ENCODE measurements at regions not wholly inside any gene's neighbourhood (a gene's known extent, or its start where the extent isn't known, plus 50 kb on each side); places are given as distances from the start of the nearest gene placed in this dataset.
A peak's percentile ranks its signal among the peaks of the same experiment; 100 is the strongest.

DNA sequence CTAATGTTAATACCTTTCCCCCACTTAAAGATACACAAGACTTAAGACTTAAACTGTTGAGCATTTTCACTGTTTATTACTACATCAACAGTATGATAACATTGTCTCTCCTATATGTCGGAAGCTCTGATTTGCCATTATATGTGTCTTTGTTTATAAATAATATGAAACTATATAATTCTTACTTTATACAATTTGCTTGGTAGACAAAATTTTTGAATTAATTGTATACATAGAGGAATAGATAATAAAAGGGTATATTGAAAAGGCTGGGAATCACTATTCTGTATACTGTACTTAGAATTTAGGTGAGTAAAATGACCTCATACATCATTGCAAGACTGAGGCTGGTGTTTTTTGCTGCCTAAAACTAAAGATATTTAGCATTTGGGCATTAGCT lies 82.1 kb upstream of the HDAC9 start:
- no peak for DNase-seq (ENCODE audit: low read depth)

GRCh38 chr7:18414885-18415284 lies 80.7 kb upstream of the HDAC9 start:
- DNase-seq (ENCODE audit: low read depth), result no peak

DNA sequence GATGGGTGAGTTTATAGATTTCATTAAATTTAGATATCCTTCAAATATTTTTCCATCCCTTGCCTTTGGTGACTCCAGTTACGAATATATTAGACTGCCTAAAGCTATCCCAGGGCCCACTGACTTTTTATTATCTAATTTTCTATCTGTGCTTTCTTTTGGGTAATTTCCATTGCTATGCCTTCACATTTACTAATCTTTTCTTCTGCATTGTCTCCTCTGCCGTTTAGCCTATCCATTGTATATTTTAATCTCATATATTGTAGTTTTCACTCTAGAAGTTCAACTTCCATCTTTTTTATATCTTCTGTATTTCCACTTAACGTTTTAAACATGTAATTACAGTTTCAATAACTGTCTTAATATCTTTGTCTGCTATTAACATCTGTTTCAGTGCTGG lies 78.6 kb upstream of the HDAC9 start:
- no peak for DNase-seq (ENCODE audit: low read depth)

- DNase-seq (ENCODE audit: low read depth), result no peak
Measured at GRCh38 chr7:18419456-18419855, 76.1 kb upstream of the HDAC9 start.

- DNase-seq (ENCODE audit: low read depth), result no peak
Measured at GRCh38 chr7:18420108-18420507, 75.4 kb upstream of the HDAC9 start.

DNA sequence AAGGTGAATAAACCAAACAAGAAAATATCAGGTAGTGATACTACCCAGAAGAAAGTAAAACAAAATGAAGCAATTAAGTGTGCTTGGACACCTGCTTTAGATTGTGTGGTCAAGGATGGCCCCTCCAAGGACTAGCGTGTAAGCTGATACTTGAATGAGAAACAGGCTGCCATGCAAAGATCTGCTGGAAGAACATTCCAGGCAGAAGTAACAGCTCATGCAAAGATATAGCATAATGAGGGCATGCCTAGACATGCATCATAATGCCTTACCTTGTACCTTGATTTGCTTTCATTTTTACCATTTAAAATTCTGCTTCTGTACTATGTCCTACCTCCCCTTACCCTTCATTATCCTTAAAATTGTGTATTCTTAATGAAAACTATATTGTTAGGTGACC lies 74.8 kb upstream of the HDAC9 start:
- DNase-seq (ENCODE audit: low read depth), result no peak

DNA sequence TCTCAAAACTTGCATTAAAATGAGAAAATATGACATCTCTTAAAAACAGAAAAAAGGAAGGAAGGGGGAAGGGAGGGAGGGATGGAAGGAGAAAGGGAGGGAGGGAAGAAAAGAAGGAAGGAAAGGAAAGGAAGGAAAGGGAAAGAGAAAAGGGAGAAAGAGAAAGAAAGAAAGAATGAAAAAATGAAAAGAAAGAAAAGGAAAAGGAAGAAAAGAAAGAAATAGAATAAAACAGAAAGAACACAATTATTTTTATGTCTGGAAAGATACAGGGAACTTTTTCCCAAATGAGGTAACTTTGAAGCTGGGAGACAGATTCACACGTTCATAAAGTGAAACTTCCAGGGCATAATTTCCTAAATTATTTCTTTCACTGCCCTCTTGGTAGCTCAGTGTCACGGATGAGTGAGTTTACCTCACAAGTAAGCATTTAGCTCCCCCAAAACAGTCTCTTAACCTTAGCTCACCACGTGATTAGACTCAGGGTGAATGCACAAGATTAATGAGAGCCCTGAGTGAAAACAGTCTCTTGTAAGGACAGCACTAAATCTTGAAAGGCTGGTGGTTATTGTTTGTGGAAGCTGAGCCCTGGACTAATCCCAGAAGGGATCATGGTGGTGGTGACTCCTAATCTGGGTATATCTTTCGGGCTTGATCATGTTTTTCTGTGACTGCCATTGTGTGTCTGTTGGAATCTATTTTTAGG lies 74.1 kb upstream of the HDAC9 start:
- DNase-seq (ENCODE audit: low read depth), result no peak

DNA sequence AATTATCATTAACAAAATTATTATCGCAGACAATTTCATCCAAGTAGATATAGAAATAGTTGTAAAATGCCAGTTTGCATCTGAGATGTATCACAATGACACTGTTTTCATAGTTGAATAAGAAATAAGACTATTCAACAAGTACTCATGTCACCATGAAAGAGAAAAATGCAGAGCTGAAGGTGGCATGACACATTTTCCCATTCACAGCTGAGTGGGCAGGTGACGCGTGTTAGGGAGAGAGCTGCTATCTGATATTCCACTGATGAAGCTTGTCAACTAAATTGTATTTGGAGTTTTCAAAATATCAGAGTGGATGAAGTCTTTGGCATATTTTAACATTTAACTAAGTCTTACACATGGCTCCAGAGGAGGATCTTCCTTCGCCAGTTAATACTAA lies 70.3 kb upstream of the HDAC9 start:
- DNase-seq (ENCODE audit: low read depth), result no peak

GRCh38 chr7:18425838-18426445 lies 69.6 kb upstream of the HDAC9 start:
- DNase-seq (ENCODE audit: low read depth), result no peak

GRCh38 chr7:18426564-18427226 lies 68.9 kb upstream of the HDAC9 start:
- no peak for DNase-seq (ENCODE audit: low read depth)

- peak; percentile 7 for DNase-seq (ENCODE audit: low read depth)
Measured at GRCh38 chr7:18429547-18429946, 66.0 kb upstream of the HDAC9 start.

GRCh38 chr7:18430810-18431209 lies 64.7 kb upstream of the HDAC9 start:
- DNase-seq (ENCODE audit: low read depth), result no peak

DNA sequence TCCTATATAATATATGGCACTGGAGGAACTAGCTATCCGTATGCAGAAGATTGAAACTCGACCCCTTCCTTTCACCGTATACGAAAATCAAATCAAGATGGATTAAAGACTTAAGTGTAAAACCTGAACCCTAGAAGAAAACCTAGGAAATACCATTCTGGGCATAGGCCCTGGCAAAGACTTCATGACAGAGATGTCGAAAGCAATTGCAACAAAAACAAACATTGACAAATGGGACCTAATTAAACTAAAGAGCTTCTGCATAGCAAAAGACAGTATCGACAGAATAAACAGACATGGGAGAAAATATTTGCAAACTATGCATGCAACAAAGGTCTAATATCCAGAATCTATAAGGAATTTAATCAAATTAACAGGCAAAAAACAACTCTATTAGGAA lies 61.4 kb upstream of the HDAC9 start:
- no peak for DNase-seq (ENCODE audit: low read depth)

DNA sequence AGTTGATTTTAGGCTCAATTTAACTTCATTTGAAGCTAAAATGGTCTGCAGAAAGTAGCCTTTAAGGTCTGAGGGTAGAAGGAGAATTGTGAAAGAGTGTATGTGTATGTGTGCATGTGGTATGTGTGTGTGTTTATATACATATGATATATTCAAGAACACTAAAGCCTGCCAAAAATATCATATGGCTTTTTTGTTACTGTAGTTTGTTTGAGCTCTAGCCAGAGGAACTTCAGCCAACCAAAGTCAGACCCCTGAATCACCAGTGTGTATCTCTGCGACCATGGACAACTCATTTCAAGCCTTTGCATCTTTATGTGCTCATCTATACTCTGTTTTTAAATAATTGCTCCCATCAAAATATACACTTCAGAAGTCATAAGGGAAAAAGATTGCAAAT lies 58.4 kb upstream of the HDAC9 start:
- DNase-seq (ENCODE audit: low read depth), result no peak

GRCh38 chr7:18440934-18441333 lies 54.6 kb upstream of the HDAC9 start:
- DNase-seq (ENCODE audit: low read depth), result no peak

DNA sequence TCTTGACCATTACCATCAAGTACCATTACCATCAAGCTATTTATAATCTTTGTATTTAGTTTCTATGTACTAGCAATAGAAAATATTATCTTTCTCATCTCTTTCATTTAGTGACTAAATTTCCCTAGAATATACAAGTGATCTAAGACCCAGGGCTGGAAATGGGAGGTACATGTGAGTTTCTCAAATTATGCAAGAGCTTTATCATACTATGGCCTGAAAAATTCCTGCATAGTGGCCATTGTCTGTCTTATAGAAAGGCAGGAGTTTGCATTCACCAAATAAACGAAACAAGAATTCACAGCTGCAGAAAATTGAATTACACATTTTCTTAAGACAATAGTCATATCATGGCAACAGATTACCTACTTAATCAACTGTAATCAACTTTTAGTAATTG lies 50.7 kb upstream of the HDAC9 start:
- DNase-seq (ENCODE audit: low read depth), result no peak

DNA sequence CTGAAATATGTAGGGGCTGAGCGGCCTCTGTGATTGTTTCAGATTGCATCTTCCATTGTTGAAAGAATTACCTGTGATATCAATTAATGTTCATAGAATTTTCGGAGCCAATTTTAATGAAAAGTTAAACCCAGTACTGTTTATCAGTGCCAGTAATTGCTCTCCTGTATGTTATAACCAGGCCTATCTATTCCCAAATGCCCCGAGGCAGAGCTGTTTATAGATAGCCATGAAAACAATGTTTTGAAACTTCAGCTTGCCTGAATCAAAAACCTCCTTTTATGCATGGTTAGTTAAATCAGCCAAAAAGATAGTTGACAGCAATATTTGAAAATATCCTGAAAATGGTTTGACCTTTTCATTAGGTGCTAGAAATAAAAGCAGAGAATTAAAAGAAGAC lies 50.1 kb upstream of the HDAC9 start:
- DNase-seq (ENCODE audit: low read depth), result no peak
